Liver (tissue), 3 donors: ENCODE measurements at regions not wholly inside any gene's neighbourhood (a gene's known extent, or its start where the extent isn't known, plus 50 kb on each side); places are given as distances from the start of the nearest gene placed in this dataset.

Source experiments
- ATF3 ChIP-seq: IDR thresholded peaks from 2 replicates; pipeline ENCODE4 v1.6.1; 2016; ENCODE audit warnings: antibody characterized with exemption
- CTCF ChIP-seq: fragments of 150-350 bp; IDR thresholded peaks from 2 replicates; pipeline ENCODE4 v1.5.1; 2017; ENCODE audit warnings: improper control_type of control experiment, low read depth, low read length; ENCODE audit not compliant: missing input control
- FOXA1 ChIP-seq: IDR thresholded peaks from 2 replicates; pipeline ENCODE4 v1.6.1; 2016; ENCODE audit warnings: antibody characterized with exemption
- HNF4G ChIP-seq: IDR thresholded peaks from 2 replicates; pipeline ENCODE4 v1.6.1; 2016; ENCODE audit warnings: antibody characterized with exemption
- JUND ChIP-seq, 2 donors: IDR thresholded peaks; 2 replicates each; pipeline ENCODE4 v1.6.1; 2016; ENCODE audit warnings: antibody characterized with exemption in 2 of 2
- MAX ChIP-seq: IDR thresholded peaks from 2 replicates; pipeline ENCODE4 v1.6.1; 2016; ENCODE audit warnings: antibody characterized with exemption
- NR2F2 ChIP-seq: IDR thresholded peaks from 2 replicates; pipeline ENCODE4 v1.6.1; 2016; ENCODE audit warnings: antibody characterized with exemption
- RAD21 ChIP-seq, 2 donors: IDR thresholded peaks; 2 replicates each; pipeline ENCODE4 v1.6.1; 2016; ENCODE audit warnings: antibody characterized with exemption in 2 of 2, mild to moderate bottlenecking in 2 of 2
- REST ChIP-seq: IDR thresholded peaks from 2 replicates; pipeline ENCODE4 v1.6.1; 2016; ENCODE audit warnings: antibody characterized with exemption, mild to moderate bottlenecking
- SP1 ChIP-seq: IDR thresholded peaks from 2 replicates; pipeline ENCODE4 v1.6.1; 2018; ENCODE audit warnings: antibody characterized with exemption, mild to moderate bottlenecking
- TAF1 ChIP-seq: conservative IDR thresholded peaks from 2 replicates; pipeline ENCODE4 v1.6.1; 2016; ENCODE audit warnings: antibody characterized with exemption, mild to moderate bottlenecking
- ZBTB33 ChIP-seq: IDR thresholded peaks from 2 replicates; pipeline ENCODE4 v1.6.1; 2016; ENCODE audit warnings: antibody characterized with exemption
- donor health status: healthy.
- donor health status: healthy.

- TF ChIP-seq ATF3 (no peak), RAD21 (IDR thresholded peaks at IDR 0.05) (no peak), TAF1 (no peak), CTCF (no peak), REST (no peak), JUND (IDR thresholded peaks at IDR 0.05) (no peak), SP1 (no peak), NR2F2 (no peak), MAX (no peak), ZBTB33 (no peak), HNF4G (no peak), FOXA1 (no peak)
Measured at GRCh38 chr18:30811580-30811979, 231.0 kb downstream of the DSC3 start.
